Nephron (organoid): ENCODE measurements at regions not wholly inside any gene's neighbourhood (a gene's known extent, or its start where the extent isn't known, plus 50 kb on each side); places are given as distances from the start of the nearest gene placed in this dataset.

Source experiments
- H3K27ac Mint-ChIP-seq, 3 experiments: 2 replicates each; pipeline ENCODE4 v1.8.0; 2020; ENCODE audit warnings: mixed read lengths in 3 of 3, mild to moderate bottlenecking in 2 of 3, moderate library complexity in 1 of 3
- H3K27me3 Mint-ChIP-seq: 2 replicates; pipeline ENCODE4 v1.8.0; 2021; ENCODE audit warnings: low read depth, mild to moderate bottlenecking, moderate library complexity, mixed read lengths
- H3K36me3 Mint-ChIP-seq: 2 replicates; pipeline ENCODE4 v1.8.0; 2020; ENCODE audit warnings: low read depth, mixed read lengths
- H3K4me1 Mint-ChIP-seq: 2 replicates; pipeline ENCODE4 v1.8.0; 2020; ENCODE audit warnings: mixed read lengths
- H3K4me3 Mint-ChIP-seq, 3 experiments: 2 replicates each; pipeline ENCODE4 v1.8.0; 2020; ENCODE audit warnings: mild to moderate bottlenecking in 3 of 3, mixed read lengths in 3 of 3, moderate library complexity in 2 of 3
- H3K9me3 Mint-ChIP-seq: 2 replicates; pipeline ENCODE4 v1.8.0; 2020; ENCODE audit warnings: mixed read lengths
- CTCF ChIP-seq, 3 experiments: fragments of 200-600 bp; sonication (generic); IDR thresholded peaks; one replicate each; pipeline ENCODE4 v1.5.0; 2021; ENCODE audit warnings: antibody characterized with exemption in 3 of 3; ENCODE audit not compliant: unreplicated experiment in 3 of 3

GRCh38 chr5:158553195-158553961, 546.3 kb downstream of the EBF1 start:
- peaks cover 3% of the 10 kb centered on the region for H3K36me3 Mint-ChIP-seq
- peaks cover 7% of the 10 kb centered on the region for H3K9me3 Mint-ChIP-seq
- peaks cover 17% of the 10 kb centered on the region for H3K4me1 Mint-ChIP-seq
- no peak for TF ChIP-seq CTCF (IDR thresholded peaks at IDR 0.05; ENCODE audit: unreplicated experiment in 3 of 3)
- H3K4me3 Mint-ChIP-seq: no peak overlapping the region
- peak overlapping the region; percentile 10 to 69 (median 40) for H3K27ac Mint-ChIP-seq
- no peaks in the 10 kb centered on the region for H3K27me3 Mint-ChIP-seq

GRCh38 chr5:158552241-158552640, 547.5 kb downstream of the EBF1 start:
- peaks cover 17% of the 10 kb centered on the region for H3K4me1 Mint-ChIP-seq
- no peak for TF ChIP-seq CTCF (IDR thresholded peaks at IDR 0.05; ENCODE audit: unreplicated experiment in 3 of 3)
- H3K27ac Mint-ChIP-seq: no peak overlapping the region
- H3K27me3 Mint-ChIP-seq: no peaks in the 10 kb centered on the region
- H3K36me3 Mint-ChIP-seq: peaks cover 6% of the 10 kb centered on the region
- H3K9me3 Mint-ChIP-seq: peaks cover 10% of the 10 kb centered on the region
- H3K4me3 Mint-ChIP-seq: no peak overlapping the region

GRCh38 chr5:158549311-158549710, 550.4 kb downstream of the EBF1 start:
- no peak for TF ChIP-seq CTCF (IDR thresholded peaks at IDR 0.05; ENCODE audit: unreplicated experiment in 3 of 3)
- Mint-ChIP-seq H3K27ac (no peak overlapping the region), H3K36me3 (peaks cover 6% of the 10 kb centered on the region), H3K4me3 (no peak overlapping the region), H3K4me1 (peaks cover 13% of the 10 kb centered on the region), H3K27me3 (no peaks in the 10 kb centered on the region), H3K9me3 (peaks cover 8% of the 10 kb centered on the region)

- Mint-ChIP-seq H3K4me3 (no peak overlapping the region), H3K27me3 (no peaks in the 10 kb centered on the region), H3K4me1 (peaks cover 6% of the 10 kb centered on the region), H3K27ac (no peak overlapping the region), H3K9me3 (peaks cover 8% of the 10 kb centered on the region), H3K36me3 (peaks cover 6% of the 10 kb centered on the region)
- no peak for TF ChIP-seq CTCF (IDR thresholded peaks at IDR 0.05; ENCODE audit: unreplicated experiment in 3 of 3)
Measured at GRCh38 chr5:158546748-158547147, 553.0 kb downstream of the EBF1 start.

GRCh38 chr5:158545949-158546530, 553.7 kb downstream of the EBF1 start:
- H3K27ac Mint-ChIP-seq: no peak overlapping the region
- peaks cover 6% of the 10 kb centered on the region for H3K4me1 Mint-ChIP-seq
- H3K4me3 Mint-ChIP-seq: no peak overlapping the region
- H3K27me3 Mint-ChIP-seq: no peaks in the 10 kb centered on the region
- TF ChIP-seq CTCF (IDR thresholded peaks at IDR 0.05; ENCODE audit: unreplicated experiment in 3 of 3): no peak
- H3K36me3 Mint-ChIP-seq: peaks cover 6% of the 10 kb centered on the region
- H3K9me3 Mint-ChIP-seq: peaks cover 8% of the 10 kb centered on the region
